Lower lobe of right lung (tissue), 2 donors: ENCODE measurements at regions not wholly inside any gene's neighbourhood (a gene's known extent, or its start where the extent isn't known, plus 50 kb on each side); places are given as distances from the start of the nearest gene placed in this dataset.

Source experiments
- ATAC-seq, 2 donors: fragments of 200-7000 bp; cut with Tn5 transposase; one replicate each; pipeline ENCODE4 v1.9.1; 2020 to 2022; ENCODE audit warnings: mild to moderate bottlenecking in 2 of 2, moderate library complexity in 2 of 2
- DNase-seq: peaks from one replicate; pipeline ENCODE4 v3.0.0-alpha.2; 2020
- H3K27ac ChIP-seq: fragments of 200-600 bp; one replicate; pipeline ENCODE4 v1.8.0; 2022
- H3K27me3 ChIP-seq: fragments of 200-600 bp; one replicate; pipeline ENCODE4 v1.8.0; 2022; ENCODE audit warnings: low read depth
- H3K36me3 ChIP-seq: fragments of 200-600 bp; one replicate; pipeline ENCODE4 v1.8.0; 2022; ENCODE audit warnings: mild to moderate bottlenecking
- H3K4me1 ChIP-seq: fragments of 200-600 bp; one replicate; pipeline ENCODE4 v1.8.0; 2022
- H3K4me3 ChIP-seq: fragments of 200-600 bp; one replicate; pipeline ENCODE4 v1.8.0; 2022; ENCODE audit warnings: mild to moderate bottlenecking
- H3K9me3 ChIP-seq: fragments of 200-600 bp; one replicate; pipeline ENCODE4 v1.8.0; 2022
- intact Hi-C: fragments of 100-400 bp; cut with DNase I; formaldehyde crosslinking; loops from one replicate; pipeline ENCODE4 v1.11.0; 2022
- TF ChIP-seq, protein P1 (sequence below): fragments of 200-600 bp; IDR thresholded peaks from one replicate; pipeline ENCODE4 v1.8.0; 2022; ENCODE audit warnings: antibody characterized with exemption, mild to moderate bottlenecking
- donor health status: DM: no; HTN: yes; CAD: no; lungs with severe emphysema.

DNA sequence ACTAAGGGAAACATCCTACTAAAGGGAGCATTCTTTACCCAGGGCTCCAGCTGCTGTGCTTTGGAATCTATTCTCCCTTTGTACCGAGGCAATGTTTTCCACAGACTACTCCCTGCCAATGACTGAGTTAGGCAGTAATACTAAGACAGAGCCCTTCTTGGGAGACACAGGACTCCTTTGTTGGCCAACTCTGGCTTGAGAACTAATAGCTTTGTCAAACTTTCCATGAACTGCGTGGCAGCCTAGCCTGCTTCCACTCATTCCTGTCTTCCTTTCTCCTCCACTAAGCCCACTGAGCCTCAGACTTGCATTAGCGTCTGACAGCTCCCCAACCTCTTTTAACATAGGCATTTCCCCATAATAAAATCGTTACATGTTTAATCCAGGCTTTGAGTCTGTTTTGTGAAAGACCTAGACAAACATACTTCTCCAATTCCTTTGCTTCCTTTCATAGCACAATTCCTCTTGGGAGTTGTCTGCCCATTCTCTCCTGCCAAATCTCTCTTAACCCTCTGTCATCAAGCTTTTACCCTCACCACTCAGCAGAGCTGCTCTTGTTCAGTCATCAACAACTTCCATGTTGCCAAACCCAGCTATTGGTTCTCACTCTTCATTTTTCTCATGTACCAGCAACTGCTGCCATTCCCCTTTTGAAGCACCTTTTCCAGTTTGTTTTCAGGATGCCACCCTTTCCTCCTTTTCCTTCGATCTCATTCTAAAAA, 300.3 kb upstream of the IGFBP7 start:
- Histone ChIP-seq H3K36me3 (no peaks in the 10 kb centered on the region), H3K27me3 (no peaks in the 10 kb centered on the region), H3K27ac (no peak overlapping the region), H3K4me1 (no peaks in the 10 kb centered on the region), H3K4me3 (no peak overlapping the region), H3K9me3 (no peaks in the 10 kb centered on the region)
- intact Hi-C loops = no loop called here
- TF ChIP-seq, protein P1, sequence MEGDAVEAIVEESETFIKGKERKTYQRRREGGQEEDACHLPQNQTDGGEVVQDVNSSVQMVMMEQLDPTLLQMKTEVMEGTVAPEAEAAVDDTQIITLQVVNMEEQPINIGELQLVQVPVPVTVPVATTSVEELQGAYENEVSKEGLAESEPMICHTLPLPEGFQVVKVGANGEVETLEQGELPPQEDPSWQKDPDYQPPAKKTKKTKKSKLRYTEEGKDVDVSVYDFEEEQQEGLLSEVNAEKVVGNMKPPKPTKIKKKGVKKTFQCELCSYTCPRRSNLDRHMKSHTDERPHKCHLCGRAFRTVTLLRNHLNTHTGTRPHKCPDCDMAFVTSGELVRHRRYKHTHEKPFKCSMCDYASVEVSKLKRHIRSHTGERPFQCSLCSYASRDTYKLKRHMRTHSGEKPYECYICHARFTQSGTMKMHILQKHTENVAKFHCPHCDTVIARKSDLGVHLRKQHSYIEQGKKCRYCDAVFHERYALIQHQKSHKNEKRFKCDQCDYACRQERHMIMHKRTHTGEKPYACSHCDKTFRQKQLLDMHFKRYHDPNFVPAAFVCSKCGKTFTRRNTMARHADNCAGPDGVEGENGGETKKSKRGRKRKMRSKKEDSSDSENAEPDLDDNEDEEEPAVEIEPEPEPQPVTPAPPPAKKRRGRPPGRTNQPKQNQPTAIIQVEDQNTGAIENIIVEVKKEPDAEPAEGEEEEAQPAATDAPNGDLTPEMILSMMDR = no peak
- no peak for ATAC-seq
- no peak for DNase-seq

DNA sequence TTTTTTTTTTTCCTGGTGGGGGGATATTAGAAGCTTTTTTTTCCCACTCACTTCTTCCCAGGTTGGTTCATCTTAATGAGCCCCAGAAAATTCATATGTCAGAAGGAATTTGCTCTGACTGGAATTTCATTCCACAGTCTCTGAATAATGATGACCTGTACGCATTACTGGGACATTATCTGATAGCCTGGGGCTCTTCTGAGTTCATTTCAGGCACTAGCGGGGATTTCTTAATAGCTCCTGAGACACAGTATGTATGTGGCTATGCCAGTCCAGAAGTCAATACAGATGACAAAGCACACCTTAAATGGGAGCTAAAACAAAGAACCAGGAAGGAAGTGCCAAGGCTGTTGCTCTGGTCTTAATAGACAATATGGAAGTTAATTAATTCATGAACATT, 295.2 kb upstream of the IGFBP7 start:
- H3K27me3 ChIP-seq = no peaks in the 10 kb centered on the region
- intact Hi-C loops = no loop called here
- no peak overlapping the region for H3K27ac ChIP-seq
- TF ChIP-seq, protein P1 = no peak
- ATAC-seq (no peak), DNase-seq (no peak)
- no peaks in the 10 kb centered on the region for H3K9me3 ChIP-seq
- H3K4me1 ChIP-seq = no peaks in the 10 kb centered on the region
- no peaks in the 10 kb centered on the region for H3K36me3 ChIP-seq
- no peak overlapping the region for H3K4me3 ChIP-seq

DNA sequence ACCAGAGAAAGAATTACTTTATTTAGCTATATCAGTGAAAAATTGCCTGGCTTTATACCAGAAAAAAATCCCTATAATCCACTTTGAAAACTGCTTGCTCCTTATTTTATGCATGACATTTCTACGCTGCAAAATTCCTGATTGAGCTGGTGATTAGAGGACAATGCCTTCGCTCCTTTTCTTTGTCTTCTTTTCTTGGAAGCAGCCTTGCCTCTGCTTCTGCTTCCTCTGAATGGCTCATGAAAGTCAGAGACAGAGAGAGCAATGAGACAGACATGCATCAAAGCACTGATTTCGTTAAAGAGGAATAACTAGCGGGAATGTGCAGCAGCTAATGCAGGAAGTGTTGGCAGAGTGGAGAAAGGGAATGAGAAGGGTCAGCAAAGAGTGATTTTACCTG, 294.3 kb upstream of the IGFBP7 start:
- H3K27me3 ChIP-seq = no peaks in the 10 kb centered on the region
- ATAC-seq (no peak), DNase-seq (no peak)
- no peak overlapping the region for H3K4me3 ChIP-seq
- TF ChIP-seq, protein P1 = no peak
- no peaks in the 10 kb centered on the region for H3K9me3 ChIP-seq
- H3K27ac ChIP-seq = no peak overlapping the region
- H3K36me3 ChIP-seq = no peaks in the 10 kb centered on the region
- intact Hi-C loops = no loop called here
- no peaks in the 10 kb centered on the region for H3K4me1 ChIP-seq

DNA sequence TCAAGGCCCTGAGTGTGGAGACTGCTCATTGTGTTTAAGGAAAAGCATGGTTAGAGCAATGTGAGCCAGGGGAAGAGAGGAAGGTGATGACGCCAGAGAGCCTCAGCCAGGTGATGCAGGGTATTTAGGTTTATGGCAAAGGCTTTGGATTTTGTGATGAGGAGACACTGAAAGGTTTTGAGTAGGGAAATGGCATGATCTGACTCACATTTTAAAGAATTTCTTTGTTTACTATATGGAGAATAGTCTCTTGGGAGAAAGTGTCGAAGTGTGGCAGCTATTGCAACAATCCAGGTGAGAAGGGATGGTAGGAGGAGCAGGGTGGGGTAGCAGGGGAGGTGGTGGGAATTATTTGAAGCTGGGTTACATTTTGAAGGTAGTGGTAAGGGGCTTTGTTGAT, 293.4 kb upstream of the IGFBP7 start:
- intact Hi-C loops = no loop called here
- TF ChIP-seq, protein P1 = no peak
- H3K27ac ChIP-seq = no peak overlapping the region
- no peaks in the 10 kb centered on the region for H3K9me3 ChIP-seq
- H3K27me3 ChIP-seq = no peaks in the 10 kb centered on the region
- H3K4me1 ChIP-seq = no peaks in the 10 kb centered on the region
- H3K36me3 ChIP-seq = no peaks in the 10 kb centered on the region
- ATAC-seq = no peak
- DNase-seq = no peak
- no peak overlapping the region for H3K4me3 ChIP-seq

DNA sequence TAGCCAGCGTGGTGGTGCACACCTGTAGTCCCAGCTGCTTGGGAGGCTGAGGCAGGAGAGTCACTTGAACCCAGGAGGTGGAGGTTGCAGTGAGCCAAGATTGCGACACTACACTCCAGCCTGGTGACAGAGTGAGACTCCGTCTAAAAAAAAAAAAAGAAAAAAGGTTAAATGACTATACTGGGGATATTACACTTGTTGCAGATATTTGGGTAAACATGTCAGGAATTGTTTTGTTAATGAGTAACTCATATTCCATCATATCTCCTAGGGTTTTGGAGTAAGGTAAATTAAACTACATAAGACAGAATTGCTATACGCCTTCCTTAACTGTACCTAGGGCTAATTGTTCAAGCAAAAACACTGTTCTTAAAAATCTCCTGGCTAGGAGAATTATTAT, 291.4 kb upstream of the IGFBP7 start:
- Histone ChIP-seq H3K27me3 (no peaks in the 10 kb centered on the region), H3K4me1 (no peaks in the 10 kb centered on the region), H3K27ac (no peak overlapping the region), H3K4me3 (no peak overlapping the region), H3K36me3 (no peaks in the 10 kb centered on the region), H3K9me3 (no peaks in the 10 kb centered on the region)
- intact Hi-C loops = no loop called here
- ATAC-seq (no peak), DNase-seq (no peak)
- TF ChIP-seq, protein P1 = no peak

DNA sequence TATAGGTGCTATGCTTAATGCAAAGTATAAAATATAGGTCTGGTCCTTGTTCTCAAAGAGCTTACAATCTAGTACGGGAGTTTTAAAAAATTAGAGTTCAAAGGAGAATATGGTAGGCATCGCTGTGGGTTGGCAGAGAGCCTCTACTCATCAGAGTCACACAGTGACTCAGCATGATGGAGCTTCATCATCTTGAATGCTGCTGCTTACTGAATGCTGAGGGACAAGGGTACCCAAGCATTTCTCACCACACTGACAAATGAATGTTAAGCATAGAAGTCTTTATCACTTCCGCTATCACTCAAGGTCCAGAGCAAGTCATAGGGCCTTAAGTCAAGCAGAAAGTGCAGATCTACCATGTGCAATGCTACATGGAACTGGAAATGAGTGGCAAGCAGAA, 268.6 kb upstream of the IGFBP7 start:
- TF ChIP-seq, protein P1 = no peak
- Histone ChIP-seq H3K4me1 (no peaks in the 10 kb centered on the region), H3K4me3 (no peak overlapping the region), H3K27me3 (no peaks in the 10 kb centered on the region), H3K9me3 (no peaks in the 10 kb centered on the region), H3K36me3 (no peaks in the 10 kb centered on the region), H3K27ac (no peak overlapping the region)
- ATAC-seq (no peak), DNase-seq (no peak)
- intact Hi-C loops = no loop called here
